Posterior cingulate gyrus (tissue), 11 donors: ENCODE measurements at regions not wholly inside any gene's neighbourhood (a gene's known extent, or its start where the extent isn't known, plus 50 kb on each side); places are given as distances from the start of the nearest gene placed in this dataset.
"Not testable (repeated sequence)": the region's sequence is repeated elsewhere in the genome, so short reads cannot be mapped to it uniquely, and the experiment has no call there.

ENCODE experiments used
- DNase-seq, 10 donors: peaks; one replicate each; pipeline versions ENCODE4 v3.0.0 to v3.0.0-alpha.2; 2020 to 2021; ENCODE audit warnings: mixed read lengths in 3 of 10
- intact Hi-C: fragments of 100-400 bp; cut with DNase I; formaldehyde crosslinking; loops from one replicate; pipeline ENCODE4 v1.15.1; 2023

GRCh38 chr6:9100869-9101580, 665.7 kb upstream of the SLC35B3 start:
- DNase-seq, result no peak
- intact Hi-C loops, result no loop called here

GRCh38 chr6:9095729-9096128, 660.4 kb upstream of the SLC35B3 start:
- DNase-seq, result no peak
- intact Hi-C loops, result no loop called here

GRCh38 chr6:9095137-9095536, 659.8 kb upstream of the SLC35B3 start:
- no peak for DNase-seq
- intact Hi-C loops, result no loop called here

GRCh38 chr6:9089724-9090123, 654.4 kb upstream of the SLC35B3 start:
- intact Hi-C loops, result no loop called here
- no peak for DNase-seq

- intact Hi-C loops, result no loop called here
- DNase-seq, result no peak
These were observed 652.1 kb upstream of the SLC35B3 start for GRCh38 chr6:9087470-9087869.

GRCh38 chr6:9086331-9086730, 651.0 kb upstream of the SLC35B3 start:
- intact Hi-C loops, result no loop called here

DNA sequence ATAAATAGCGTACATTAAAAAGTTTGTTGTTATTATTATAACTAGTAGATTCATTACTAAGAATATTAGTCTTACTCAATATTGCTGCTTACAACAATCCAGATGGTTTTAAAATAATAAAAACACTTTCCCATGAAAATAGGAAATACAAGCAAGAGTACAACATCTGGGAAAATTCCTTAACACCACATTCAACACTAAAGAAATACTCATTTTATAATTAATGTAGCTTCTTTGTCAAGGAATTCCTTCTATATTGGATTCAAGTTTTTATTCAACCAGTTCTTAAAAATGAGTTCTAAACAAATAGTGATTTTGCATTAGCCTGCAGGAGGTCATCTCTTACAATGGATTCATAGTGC, 650.3 kb upstream of the SLC35B3 start:
- DNase-seq, result no peak
- intact Hi-C loops, result no loop called here

More at GRCh38 chr6:9086331-9086730, 651.0 kb upstream of the SLC35B3 start:
- no peak for DNase-seq

DNA sequence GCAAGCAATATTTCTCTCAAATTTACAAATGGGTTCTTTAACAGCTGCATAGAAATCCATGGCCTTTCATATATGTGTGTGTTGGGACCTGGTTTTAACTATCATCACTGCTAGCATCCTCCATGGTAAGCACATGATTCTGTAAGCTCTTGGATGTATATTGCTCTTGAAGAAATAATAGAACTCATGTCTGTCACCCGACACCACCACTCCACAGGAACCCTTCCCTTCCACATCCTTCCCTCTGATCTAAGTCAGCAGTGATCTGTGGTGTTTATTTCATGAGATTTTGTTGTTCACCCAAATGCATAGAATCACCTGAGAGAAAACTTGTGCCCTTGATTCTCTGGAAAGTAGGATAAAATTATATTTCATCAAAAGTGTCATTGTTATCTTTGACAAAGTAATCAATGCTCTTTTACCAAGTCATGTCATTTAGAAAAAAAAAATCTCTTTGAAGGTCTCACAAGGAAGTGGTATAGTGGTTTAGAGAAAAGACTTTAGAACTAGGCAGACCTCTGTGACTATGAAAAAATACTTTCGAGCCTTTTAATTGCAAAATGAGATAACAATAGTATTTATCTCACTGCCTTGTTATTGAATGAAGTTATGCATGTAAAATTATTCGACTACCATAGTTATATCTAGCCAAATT, 649.8 kb upstream of the SLC35B3 start:
- DNase-seq, result no peak
- intact Hi-C loops, result no loop called here

DNA sequence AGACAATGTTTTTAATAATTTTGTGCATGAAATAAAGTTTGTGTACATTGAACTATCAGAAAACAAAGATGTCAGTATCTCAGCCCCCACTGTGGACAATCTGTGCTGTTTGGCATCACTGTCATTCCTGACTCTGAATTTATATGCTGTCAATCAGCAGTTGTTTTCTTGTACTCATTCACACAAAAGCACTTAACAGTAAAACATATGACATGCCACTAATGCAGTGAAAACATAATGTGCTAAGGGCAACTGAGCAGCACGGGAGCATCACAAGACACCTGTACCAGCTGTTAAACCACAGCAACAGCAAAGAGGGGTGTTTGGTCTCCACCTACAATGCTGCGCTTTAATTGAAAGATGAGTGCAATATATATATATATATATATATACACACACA, 647.8 kb upstream of the SLC35B3 start:
- intact Hi-C loops, result no loop called here
- DNase-seq, result no peak

DNA sequence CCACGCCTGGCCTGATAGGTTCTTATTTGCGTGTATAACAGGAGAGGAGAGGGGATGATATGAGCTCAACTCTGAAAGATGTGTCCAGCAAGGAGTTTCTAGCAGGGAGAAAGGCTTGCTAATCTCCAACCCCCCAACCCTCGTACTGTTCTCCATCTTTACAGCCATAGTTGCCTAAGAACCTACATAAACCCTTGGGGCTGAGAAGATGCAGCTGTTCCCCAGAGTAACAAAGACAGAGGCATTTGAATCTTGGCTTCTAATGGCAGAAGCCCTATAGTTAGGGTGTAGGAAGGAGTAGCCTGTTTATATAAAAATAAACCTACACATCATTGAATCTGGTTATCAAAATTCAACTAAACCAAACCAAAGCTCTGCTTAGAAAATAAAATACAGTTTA, 631.4 kb upstream of the SLC35B3 start:
- no peak for DNase-seq
- intact Hi-C loops, result no loop called here

DNA sequence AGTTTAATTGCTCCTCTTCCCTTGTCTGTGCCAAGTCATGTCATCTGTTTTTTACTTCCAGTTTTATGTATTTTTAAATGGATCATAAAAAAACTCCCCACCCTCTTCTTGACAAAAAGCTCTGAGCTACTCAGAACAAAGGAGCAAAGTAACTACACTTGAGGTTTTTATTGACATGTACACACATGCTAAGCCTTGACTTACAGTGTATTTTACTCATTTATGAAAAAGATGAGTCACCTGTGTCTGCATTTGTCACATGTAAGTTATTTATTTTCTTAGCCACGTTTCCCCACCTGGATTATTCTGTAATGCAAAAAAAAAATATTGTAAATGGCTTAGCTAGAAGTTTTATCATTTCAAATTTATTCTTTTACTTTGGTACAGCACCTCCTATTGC, 628.8 kb upstream of the SLC35B3 start:
- intact Hi-C loops, result no loop called here

GRCh38 chr6:9062596-9062995, 627.3 kb upstream of the SLC35B3 start:
- no peak for DNase-seq

More for the DNA sequence above, 628.8 kb upstream of the SLC35B3 start:
- no peak for DNase-seq

DNA sequence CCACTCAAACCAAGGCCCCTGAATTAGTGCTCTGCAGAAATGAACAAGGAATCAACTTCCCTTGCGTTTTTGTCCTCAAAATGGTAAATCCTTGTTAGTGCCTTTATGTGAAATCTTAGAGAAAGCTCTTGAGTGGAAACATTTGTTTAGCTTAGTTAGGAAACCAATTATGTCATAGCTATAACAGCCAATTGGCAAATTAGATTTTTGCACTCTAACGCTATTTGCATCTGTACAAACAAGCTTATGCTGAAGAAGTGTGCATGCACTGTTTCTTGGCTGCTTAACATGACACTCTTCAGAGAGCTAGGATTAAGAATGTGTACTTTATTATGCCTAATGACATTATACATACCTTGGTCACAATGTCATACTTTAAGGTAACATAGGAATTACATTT, 622.6 kb upstream of the SLC35B3 start:
- intact Hi-C loops, result no loop called here
- no peak for DNase-seq

More at GRCh38 chr6:9062596-9062995, 627.3 kb upstream of the SLC35B3 start:
- intact Hi-C loops, result no loop called here

DNA sequence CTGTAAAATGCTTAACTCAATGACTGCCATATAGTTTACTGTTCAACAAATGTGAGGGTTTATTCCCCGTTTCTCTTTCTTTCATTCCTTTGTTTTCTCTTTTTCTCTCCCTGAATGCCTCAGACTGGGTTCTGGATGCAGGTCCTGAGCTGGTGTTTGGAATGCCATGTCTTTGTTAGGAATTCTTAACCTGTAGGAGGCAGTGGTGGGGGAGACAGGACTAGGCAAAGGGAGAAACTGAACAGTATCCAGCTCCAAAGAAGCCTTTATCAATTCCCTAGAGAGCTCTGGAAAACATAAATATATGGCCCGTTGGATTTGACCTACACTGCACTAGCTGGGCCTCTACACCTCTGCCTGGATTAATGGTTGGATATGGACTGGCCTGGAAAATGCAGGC, 621.2 kb upstream of the SLC35B3 start:
- intact Hi-C loops, result no loop called here
- no peak for DNase-seq

DNA sequence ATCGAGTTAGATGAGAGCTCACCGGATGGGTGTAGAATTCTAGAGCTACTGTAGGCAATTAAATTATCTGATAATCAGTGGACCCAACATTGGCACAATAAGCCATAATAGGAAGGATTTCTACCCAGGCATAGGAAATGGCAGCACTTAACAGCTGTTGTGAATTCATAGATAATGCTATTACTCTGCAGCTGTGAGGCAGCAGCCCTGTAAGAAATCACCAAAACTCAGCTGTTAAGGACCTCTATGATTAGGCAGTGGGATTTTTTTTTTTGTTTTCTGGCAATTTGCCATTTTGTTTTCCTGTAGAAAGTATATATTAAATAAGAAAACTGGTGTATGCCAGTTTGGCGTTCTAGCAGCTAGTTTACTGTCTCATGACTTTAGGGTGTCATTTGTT, 609.1 kb upstream of the SLC35B3 start:
- DNase-seq, result no peak
- intact Hi-C loops, result no loop called here

DNA sequence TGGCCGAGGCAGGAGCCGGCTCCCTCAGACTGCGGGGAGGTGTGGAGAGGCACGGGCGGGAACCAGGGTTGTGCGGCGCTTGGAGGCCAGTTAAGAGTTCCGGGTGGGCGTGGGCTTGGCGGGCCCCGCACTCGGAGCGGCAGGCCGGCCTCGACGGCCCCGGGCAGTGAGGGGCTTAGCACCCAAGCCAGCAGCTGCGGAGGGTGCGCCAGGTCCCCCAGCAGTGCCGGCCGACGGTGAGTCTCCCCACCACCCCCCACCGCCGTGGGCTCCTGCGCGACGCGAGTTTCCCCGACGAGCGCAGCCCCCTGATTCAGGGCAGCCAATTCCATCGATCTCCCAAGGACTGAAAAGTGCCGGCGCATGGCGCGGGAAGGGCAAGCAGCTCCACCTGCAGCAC, 605.4 kb upstream of the SLC35B3 start:
- intact Hi-C loops, result no loop called here

GRCh38 chr6:9039258-9039657, 603.9 kb upstream of the SLC35B3 start:
- intact Hi-C loops, result no loop called here
- no peak for DNase-seq

More for the DNA sequence above, 605.4 kb upstream of the SLC35B3 start:
- DNase-seq, result peak in 1 of 10 donors; percentile 78

GRCh38 chr6:9028086-9028485, 592.7 kb upstream of the SLC35B3 start:
- no peak for DNase-seq
- intact Hi-C loops, result no loop called here

DNA sequence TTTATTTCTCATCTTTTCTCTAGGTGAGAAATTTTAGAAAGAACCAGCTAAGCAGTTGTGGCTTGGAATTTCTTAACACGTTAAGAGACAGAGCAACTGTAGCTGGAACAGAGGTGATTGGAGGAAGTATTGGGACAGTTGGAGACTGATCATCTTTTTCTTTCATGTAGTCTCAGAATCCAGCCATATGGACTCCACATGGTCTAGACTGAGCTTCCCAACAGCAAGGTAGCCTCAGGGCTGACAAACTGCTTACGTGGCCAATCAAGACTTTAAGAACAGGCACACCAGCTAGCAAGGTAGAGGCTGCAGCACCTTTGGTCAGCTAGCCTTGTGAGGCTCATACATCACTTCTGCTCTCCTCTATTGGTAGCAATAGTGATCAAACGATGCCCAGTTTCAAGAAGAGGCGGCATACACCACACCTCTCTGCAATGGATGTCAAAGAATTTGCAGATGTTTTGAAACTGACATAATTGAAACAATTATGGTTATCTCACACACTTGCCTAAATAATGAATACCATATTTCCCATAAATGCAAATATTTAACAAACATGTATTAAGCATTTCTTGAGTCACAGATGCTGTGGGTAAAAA, 590.5 kb upstream of the SLC35B3 start:
- intact Hi-C loops, result no loop called here
- no peak for DNase-seq

GRCh38 chr6:9025228-9025627, 589.9 kb upstream of the SLC35B3 start:
- intact Hi-C loops, result no loop called here
- peak in 1 of 10 donors; percentile 39 for DNase-seq

GRCh38 chr6:9024246-9024645, 588.9 kb upstream of the SLC35B3 start:
- peak in 2 of 10 donors; percentile 48 to 78 for DNase-seq

GRCh38 chr6:9020001-9020400, 584.7 kb upstream of the SLC35B3 start:
- intact Hi-C loops, result no loop called here
- DNase-seq, result no peak

More at GRCh38 chr6:9024246-9024645, 588.9 kb upstream of the SLC35B3 start:
- intact Hi-C loops, result not testable (repeated sequence)
